ENCODE measurements at regions not wholly inside any gene's neighbourhood (a gene's known extent, or its start where the extent isn't known, plus 50 kb on each side); places are given as distances from the start of the nearest gene placed in this dataset.

DNA sequence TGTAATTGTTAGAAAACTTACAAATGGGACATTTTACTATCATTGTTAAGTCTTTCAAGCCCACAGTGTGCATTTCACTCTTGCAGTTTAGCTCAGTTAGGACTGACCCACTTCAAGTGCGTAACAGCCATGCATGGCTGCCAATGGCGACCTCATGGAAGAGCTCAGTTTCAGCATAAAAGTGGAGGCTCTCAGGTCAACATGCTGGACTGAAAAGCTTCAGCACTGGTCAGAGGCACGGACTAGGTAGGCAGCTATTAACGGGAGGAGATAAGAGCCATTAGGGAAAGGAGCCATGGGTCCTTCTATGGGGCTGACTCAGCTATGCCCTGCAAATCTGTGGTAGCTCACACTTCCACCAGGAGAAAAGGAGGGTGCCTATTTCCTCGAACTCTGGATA lies 101.8 kb downstream of the TTLL2 start:
- TF ChIP-seq, protein P1, sequence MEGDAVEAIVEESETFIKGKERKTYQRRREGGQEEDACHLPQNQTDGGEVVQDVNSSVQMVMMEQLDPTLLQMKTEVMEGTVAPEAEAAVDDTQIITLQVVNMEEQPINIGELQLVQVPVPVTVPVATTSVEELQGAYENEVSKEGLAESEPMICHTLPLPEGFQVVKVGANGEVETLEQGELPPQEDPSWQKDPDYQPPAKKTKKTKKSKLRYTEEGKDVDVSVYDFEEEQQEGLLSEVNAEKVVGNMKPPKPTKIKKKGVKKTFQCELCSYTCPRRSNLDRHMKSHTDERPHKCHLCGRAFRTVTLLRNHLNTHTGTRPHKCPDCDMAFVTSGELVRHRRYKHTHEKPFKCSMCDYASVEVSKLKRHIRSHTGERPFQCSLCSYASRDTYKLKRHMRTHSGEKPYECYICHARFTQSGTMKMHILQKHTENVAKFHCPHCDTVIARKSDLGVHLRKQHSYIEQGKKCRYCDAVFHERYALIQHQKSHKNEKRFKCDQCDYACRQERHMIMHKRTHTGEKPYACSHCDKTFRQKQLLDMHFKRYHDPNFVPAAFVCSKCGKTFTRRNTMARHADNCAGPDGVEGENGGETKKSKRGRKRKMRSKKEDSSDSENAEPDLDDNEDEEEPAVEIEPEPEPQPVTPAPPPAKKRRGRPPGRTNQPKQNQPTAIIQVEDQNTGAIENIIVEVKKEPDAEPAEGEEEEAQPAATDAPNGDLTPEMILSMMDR (conservative IDR thresholded peaks at IDR 0.05; ENCODE audit: low read depth, low read length) = no peak
- TF ChIP-seq EZH2 (IDR thresholded peaks at IDR 0.05; ENCODE audit: borderline replicate concordance, low read depth, low read length, poor library complexity, severe bottlenecking) = no peak

Measured in A673 (cell line).